DOHH2 (cell line): ENCODE measurements at regions not wholly inside any gene's neighbourhood (a gene's known extent, or its start where the extent isn't known, plus 50 kb on each side); places are given as distances from the start of the nearest gene placed in this dataset.
"Not testable (repeated sequence)": the region's sequence is repeated elsewhere in the genome, so short reads cannot be mapped to it uniquely, and the experiment has no call there.

ENCODE experiments used
- H3F3A ChIP-seq: fragments of 200-600 bp; sonication (generic), shearing (Covaris generic); 2 replicates; pipeline ENCODE4 v1.6.0; 2016; ENCODE audit warnings: antibody characterized with exemption, mild to moderate bottlenecking; ENCODE audit not compliant: control insufficient read depth, insufficient read depth
- H3K27ac ChIP-seq: fragments of 200-600 bp; sonication (generic); 2 replicates; pipeline ENCODE4 v1.5.1; 2014; ENCODE audit warnings: low read depth, mild to moderate bottlenecking, low read length, moderate library complexity
- H3K27me3 ChIP-seq: fragments of 200-600 bp; sonication (generic); 2 replicates; pipeline ENCODE4 v1.6.1; 2014; ENCODE audit warnings: mild to moderate bottlenecking, low read length, mixed read lengths; ENCODE audit not compliant: control insufficient read depth
- H3K36me3 ChIP-seq: fragments of 200-600 bp; sonication (generic); 2 replicates; pipeline ENCODE4 v1.6.1; 2014; ENCODE audit warnings: mild to moderate bottlenecking, low read length, moderate library complexity, mixed read lengths; ENCODE audit not compliant: control insufficient read depth
- H3K4me1 ChIP-seq: fragments of 200-600 bp; sonication (generic); 2 replicates; pipeline ENCODE4 v1.6.1; 2014; ENCODE audit warnings: mild to moderate bottlenecking, low read length, mixed read lengths; ENCODE audit not compliant: control insufficient read depth
- H3K4me2 ChIP-seq: fragments of 200-600 bp; sonication (generic); 2 replicates; pipeline ENCODE4 v1.6.0; 2014; ENCODE audit warnings: mild to moderate bottlenecking, low read length, moderate library complexity
- H3K4me3 ChIP-seq: fragments of 200-600 bp; sonication (generic); 2 replicates; pipeline ENCODE4 v1.5.1; 2014; ENCODE audit warnings: mild to moderate bottlenecking, low read length, mixed read lengths
- H3K79me2 ChIP-seq: fragments of 200-600 bp; sonication (generic); 2 replicates; pipeline ENCODE4 v1.6.1; 2014; ENCODE audit warnings: mild to moderate bottlenecking, low read length, mixed read lengths; ENCODE audit not compliant: control insufficient read depth
- H3K9me2 ChIP-seq: fragments of 200-600 bp; sonication (generic); replicated peaks from 2 replicates; pipeline ENCODE4 v1.6.1; 2014; ENCODE audit warnings: mild to moderate bottlenecking, low read length, mixed read lengths; ENCODE audit not compliant: control insufficient read depth
- H3K9me3 ChIP-seq: fragments of 200-600 bp; sonication (generic); 2 replicates; pipeline ENCODE4 v1.6.1; 2014; ENCODE audit warnings: antibody characterized with exemption, low read length, mixed read lengths; ENCODE audit not compliant: control insufficient read depth, insufficient read depth
- H4K20me1 ChIP-seq: fragments of 200-600 bp; sonication (generic); 2 replicates; pipeline ENCODE4 v1.6.0; 2014; ENCODE audit warnings: low read depth, mild to moderate bottlenecking, antibody characterized with exemption, low read length, moderate library complexity; ENCODE audit not compliant: control insufficient read depth, insufficient read depth
- CTCF ChIP-seq: fragments of 200-600 bp; sonication (generic); IDR thresholded peaks from one replicate; pipeline ENCODE4 v1.5.1; 2014; ENCODE audit warnings: antibody characterized with exemption, mild to moderate bottlenecking, low read depth, low read length; ENCODE audit not compliant: poor library complexity, severe bottlenecking
- EZH2phosphoT487 ChIP-seq: fragments of 200-600 bp; sonication (generic); IDR thresholded peaks from 2 replicates; pipeline ENCODE4 v1.6.1; 2017; ENCODE audit warnings: borderline replicate concordance, mild to moderate bottlenecking, antibody characterized with exemption, low read length, moderate library complexity, mixed read lengths

GRCh38 chr6:90677440-90677839, 90.6 kb upstream of the MAP3K7 start:
- Histone ChIP-seq H3K27me3 (peaks cover 7% of the 10 kb centered on the region; the same call in 1 of the 2 replicates), H3K27ac (no peak overlapping the region), H3F3A (no peaks in the 10 kb centered on the region), H4K20me1 (no peaks in the 10 kb centered on the region), H3K4me2 (no peak overlapping the region), H3K9me3 (no peaks in the 10 kb centered on the region), H3K36me3 (no peaks in the 10 kb centered on the region), H3K4me1 (no peaks in the 10 kb centered on the region), H3K9me2 (no peaks in the 10 kb centered on the region), H3K79me2 (no peaks in the 10 kb centered on the region), H3K4me3 (no peak overlapping the region)
- TF ChIP-seq CTCF (no peak), EZH2phosphoT487 (no peak)

GRCh38 chr6:90676516-90677300, 89.8 kb upstream of the MAP3K7 start:
- no peak for TF ChIP-seq CTCF
- TF ChIP-seq EZH2phosphoT487, result no peak
- Histone ChIP-seq H3F3A (no peaks in the 10 kb centered on the region), H3K27ac (no peak overlapping the region), H3K4me1 (no peaks in the 10 kb centered on the region), H3K27me3 (peaks cover 7% of the 10 kb centered on the region; the same call in 1 of the 2 replicates), H3K9me2 (no peaks in the 10 kb centered on the region), H3K79me2 (no peaks in the 10 kb centered on the region), H4K20me1 (no peaks in the 10 kb centered on the region), H3K4me3 (no peak overlapping the region), H3K4me2 (no peak overlapping the region), H3K36me3 (no peaks in the 10 kb centered on the region), H3K9me3 (no peaks in the 10 kb centered on the region)

- not testable (repeated sequence) for H3F3A ChIP-seq, H3K4me1 ChIP-seq, H4K20me1 ChIP-seq, H3K27ac ChIP-seq, H3K79me2 ChIP-seq, H3K4me3 ChIP-seq, H3K9me2 ChIP-seq, H3K36me3 ChIP-seq, H3K9me3 ChIP-seq, H3K4me2 ChIP-seq, H3K27me3 ChIP-seq
Measured at GRCh38 chr6:90675107-90675506, 88.2 kb upstream of the MAP3K7 start.

GRCh38 chr6:90674077-90674476, 87.2 kb upstream of the MAP3K7 start:
- not testable (repeated sequence) for H3K27me3 ChIP-seq, H3K79me2 ChIP-seq, H3K9me2 ChIP-seq, H3K9me3 ChIP-seq, H3K36me3 ChIP-seq, H4K20me1 ChIP-seq, H3K4me3 ChIP-seq, H3K27ac ChIP-seq, H3F3A ChIP-seq, H3K4me1 ChIP-seq, H3K4me2 ChIP-seq
